Effector memory CD8-positive, alpha-beta T cell (primary cell): ENCODE measurements at regions not wholly inside any gene's neighbourhood (a gene's known extent, or its start where the extent isn't known, plus 50 kb on each side); places are given as distances from the start of the nearest gene placed in this dataset.
"Not testable (repeated sequence)": the region's sequence is repeated elsewhere in the genome, so short reads cannot be mapped to it uniquely, and the experiment has no call there.

Source experiments
- ATAC-seq: fragments of 150-1000 bp; cut with Tn5 transposase; replicated peaks from 2 replicates; pipeline ENCODE4 v1.10.0; 2021; ENCODE audit warnings: mild to moderate bottlenecking, moderate library complexity
- DNase-seq, 3 experiments: peaks; one replicate each; pipeline ENCODE4 v3.0.0; 2021
- H3K27ac Mint-ChIP-seq, 2 donors: one replicate each; pipeline ENCODE4 v1.8.0; 2022; ENCODE audit warnings: mild to moderate bottlenecking in 2 of 2, mixed read lengths in 2 of 2, moderate library complexity in 2 of 2
- H3K27me3 Mint-ChIP-seq, 2 donors: one replicate each; pipeline ENCODE4 v1.8.0; 2022; ENCODE audit warnings: mixed read lengths in 2 of 2
- H3K36me3 Mint-ChIP-seq: one replicate; pipeline ENCODE4 v1.8.0; 2022; ENCODE audit warnings: mild to moderate bottlenecking, moderate library complexity, mixed read lengths; ENCODE audit not compliant: insufficient read depth
- H3K4me1 Mint-ChIP-seq, 2 donors: one replicate each; pipeline ENCODE4 v1.8.0; 2022; ENCODE audit warnings: low read depth in 2 of 2, mixed read lengths in 2 of 2
- H3K4me3 Mint-ChIP-seq, 2 donors: one replicate each; pipeline ENCODE4 v1.8.0; 2022; ENCODE audit warnings: mild to moderate bottlenecking in 2 of 2, mixed read lengths in 2 of 2, moderate library complexity in 2 of 2
- H3K9me3 Mint-ChIP-seq, 2 donors: one replicate each; pipeline ENCODE4 v1.8.0; 2022; ENCODE audit warnings: mixed read lengths in 2 of 2

- DNase-seq (no peak), ATAC-seq (no peak)
- Mint-ChIP-seq H3K36me3 (no peaks in the 10 kb centered on the region), H3K9me3 (no peaks in the 10 kb centered on the region), H3K4me3 (no peak overlapping the region), H3K27ac (no peak overlapping the region), H3K27me3 (peaks cover 16 to 48% of the 10 kb centered on the region in 2 donors), H3K4me1 (no peaks in the 10 kb centered on the region)
Measured at GRCh38 chr4:128682942-128683666, 126.4 kb upstream of the JADE1 start.

GRCh38 chr4:128676095-128676494 is 133.4 kb upstream of the JADE1 start:
- H3K4me3 Mint-ChIP-seq: no peak overlapping the region

GRCh38 chr4:128675083-128675482 is 134.4 kb upstream of the JADE1 start:
- H3K4me3 Mint-ChIP-seq: no peak overlapping the region
- no peak for ATAC-seq

More at GRCh38 chr4:128676095-128676494, 133.4 kb upstream of the JADE1 start:
- ATAC-seq (no peak), DNase-seq (no peak)
- Mint-ChIP-seq H3K27me3 (peaks cover 0 to 8% of the 10 kb centered on the region in 2 donors), H3K4me1 (no peaks in the 10 kb centered on the region), H3K9me3 (no peaks in the 10 kb centered on the region), H3K27ac (no peak overlapping the region), H3K36me3 (no peaks in the 10 kb centered on the region)

GRCh38 chr4:128673159-128673558 is 136.3 kb upstream of the JADE1 start:
- not testable (repeated sequence) for H3K27ac Mint-ChIP-seq, DNase-seq, ATAC-seq, H3K9me3 Mint-ChIP-seq, H3K4me1 Mint-ChIP-seq, H3K36me3 Mint-ChIP-seq
- Mint-ChIP-seq H3K27me3 (peaks cover 0 to 19% of the 10 kb centered on the region in 2 donors), H3K4me3 (peak overlapping the region in 1 of 2 donors; percentile 51)

More at GRCh38 chr4:128675083-128675482, 134.4 kb upstream of the JADE1 start:
- Mint-ChIP-seq H3K27me3 (peaks cover 0 to 16% of the 10 kb centered on the region in 2 donors), H3K27ac (no peak overlapping the region), H3K9me3 (no peaks in the 10 kb centered on the region), H3K4me1 (no peaks in the 10 kb centered on the region), H3K36me3 (no peaks in the 10 kb centered on the region)
- DNase-seq: no peak

DNA sequence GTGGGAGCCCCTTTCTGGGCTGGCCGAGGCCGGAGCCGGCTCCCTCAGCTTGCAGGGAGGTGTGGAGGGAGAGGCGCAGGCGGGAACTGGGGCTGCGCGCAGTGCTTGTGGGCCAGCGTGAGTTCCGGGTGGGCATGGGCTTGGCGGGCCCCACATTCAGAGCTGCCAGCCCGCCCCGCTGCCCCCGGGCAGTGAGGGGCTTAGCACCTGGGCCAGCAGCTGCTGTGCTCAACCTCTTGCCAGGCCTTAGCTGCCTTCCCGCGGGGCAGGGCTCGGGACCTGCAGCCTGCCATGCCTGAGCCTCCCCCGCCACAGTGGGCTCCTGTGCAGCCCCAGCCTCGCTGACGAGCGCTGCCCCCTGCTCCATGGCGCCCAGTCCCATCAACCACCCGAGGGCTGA is 136.9 kb upstream of the JADE1 start:
- not testable (repeated sequence) for H3K4me1 Mint-ChIP-seq, H3K4me3 Mint-ChIP-seq, DNase-seq

GRCh38 chr4:128670513-128670912 is 139.0 kb upstream of the JADE1 start:
- H3K4me1 Mint-ChIP-seq: no peaks in the 10 kb centered on the region
- DNase-seq (no peak), ATAC-seq (no peak)
- H3K27ac Mint-ChIP-seq: no peak overlapping the region
- H3K4me3 Mint-ChIP-seq: no peak overlapping the region
- H3K36me3 Mint-ChIP-seq: no peaks in the 10 kb centered on the region
- no peaks in the 10 kb centered on the region for H3K9me3 Mint-ChIP-seq
- H3K27me3 Mint-ChIP-seq: peaks cover 0 to 19% of the 10 kb centered on the region in 2 donors

More for the DNA sequence above, 136.9 kb upstream of the JADE1 start:
- not testable (repeated sequence) for H3K36me3 Mint-ChIP-seq, H3K27ac Mint-ChIP-seq, ATAC-seq, H3K9me3 Mint-ChIP-seq
- peaks cover 0 to 19% of the 10 kb centered on the region in 2 donors for H3K27me3 Mint-ChIP-seq

DNA sequence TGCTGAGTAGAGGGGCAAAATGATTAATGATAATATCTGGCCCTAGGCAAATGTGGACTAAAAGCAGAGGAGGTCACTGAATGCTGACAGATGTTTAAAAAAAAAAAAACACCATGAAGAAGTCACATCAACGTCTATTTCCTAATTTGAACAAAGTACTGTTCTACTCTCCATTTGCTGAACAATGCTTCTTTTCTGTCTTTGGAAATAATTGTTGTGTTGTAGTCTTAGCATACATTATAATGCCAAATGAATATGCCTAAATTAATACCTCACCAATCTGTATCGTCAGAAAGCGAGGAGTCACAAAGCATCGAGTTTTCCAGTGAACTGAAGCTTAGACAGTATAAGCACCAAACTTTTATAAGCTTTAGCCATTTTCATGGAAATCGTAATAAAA is 140.9 kb upstream of the JADE1 start:
- Mint-ChIP-seq H3K36me3 (no peaks in the 10 kb centered on the region), H3K4me1 (no peaks in the 10 kb centered on the region), H3K27ac (no peak overlapping the region), H3K27me3 (peaks cover 0 to 10% of the 10 kb centered on the region in 2 donors), H3K4me3 (no peak overlapping the region), H3K9me3 (no peaks in the 10 kb centered on the region)
- no peak for ATAC-seq
- no peak for DNase-seq

- no peaks in the 10 kb centered on the region for H3K36me3 Mint-ChIP-seq
- ATAC-seq (no peak), DNase-seq (no peak)
- no peak overlapping the region for H3K27ac Mint-ChIP-seq
- H3K9me3 Mint-ChIP-seq: no peaks in the 10 kb centered on the region
- no peak overlapping the region for H3K4me3 Mint-ChIP-seq
- peaks cover 0 to 7% of the 10 kb centered on the region in 2 donors for H3K27me3 Mint-ChIP-seq
- peaks cover 0 to 2% of the 10 kb centered on the region in 2 donors for H3K4me1 Mint-ChIP-seq
Measured at GRCh38 chr4:128665514-128665913, 144.0 kb upstream of the JADE1 start.

DNA sequence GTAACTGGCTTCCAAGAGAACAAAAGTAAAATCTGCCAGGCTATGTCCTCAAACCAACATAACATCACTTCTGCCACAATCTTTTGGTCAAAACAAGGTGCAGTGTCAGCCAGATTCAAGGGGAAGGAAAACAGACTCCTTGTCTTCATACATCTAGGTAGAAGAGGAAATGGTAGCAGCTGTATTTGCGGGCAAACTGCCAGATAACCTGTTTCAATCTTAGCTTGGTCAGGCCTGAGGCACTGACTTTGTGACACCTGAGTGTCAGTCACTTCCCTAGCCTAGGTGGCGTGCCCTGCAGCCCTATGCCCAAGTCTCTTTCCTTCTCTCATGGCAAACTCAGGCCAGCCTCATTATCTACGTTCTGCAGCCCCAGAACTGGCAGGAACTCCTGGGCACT is 146.2 kb upstream of the JADE1 start:
- H3K27me3 Mint-ChIP-seq: no peaks in the 10 kb centered on the region
- ATAC-seq: peak; percentile 37

DNA sequence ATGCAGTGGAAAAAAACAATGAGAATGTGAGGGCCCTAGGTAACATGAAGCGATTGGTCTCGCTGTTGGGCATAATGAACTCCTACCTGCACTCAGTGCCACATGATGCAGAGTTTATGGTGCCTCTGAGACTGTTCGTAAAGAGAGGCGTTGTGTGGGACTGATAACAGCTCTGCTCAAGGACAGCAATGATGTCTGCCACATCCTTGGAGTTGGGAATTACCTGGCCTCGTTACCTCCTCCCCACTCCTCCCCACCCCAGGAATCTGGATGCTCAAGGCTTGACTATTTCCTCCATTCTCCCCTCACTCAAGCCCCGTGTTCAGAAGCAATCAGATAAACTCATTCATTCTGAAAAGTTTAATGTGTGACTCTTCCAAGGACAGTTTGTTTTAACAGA is 148.0 kb upstream of the JADE1 start:
- no peak for DNase-seq
- ATAC-seq: no peak
- H3K4me1 Mint-ChIP-seq: peaks cover 2 to 11% of the 10 kb centered on the region in 2 donors
- H3K36me3 Mint-ChIP-seq: no peaks in the 10 kb centered on the region
- H3K4me3 Mint-ChIP-seq: no peak overlapping the region
- H3K9me3 Mint-ChIP-seq: no peaks in the 10 kb centered on the region
- H3K27me3 Mint-ChIP-seq: peaks cover 0 to 4% of the 10 kb centered on the region in 2 donors
- H3K27ac Mint-ChIP-seq: no peak overlapping the region

More for the DNA sequence above, 146.2 kb upstream of the JADE1 start:
- H3K9me3 Mint-ChIP-seq: no peaks in the 10 kb centered on the region
- peaks cover 2 to 3% of the 10 kb centered on the region in 2 donors for H3K4me1 Mint-ChIP-seq
- DNase-seq: peak in 1 of 3 experiments; percentile 6
- H3K4me3 Mint-ChIP-seq: no peak overlapping the region
- no peaks in the 10 kb centered on the region for H3K36me3 Mint-ChIP-seq
- no peak overlapping the region for H3K27ac Mint-ChIP-seq

GRCh38 chr4:128660361-128661215 is 148.9 kb upstream of the JADE1 start:
- ATAC-seq (no peak), DNase-seq (no peak)
- Mint-ChIP-seq H3K9me3 (no peaks in the 10 kb centered on the region), H3K27me3 (peaks cover 0 to 9% of the 10 kb centered on the region in 2 donors), H3K27ac (no peak overlapping the region), H3K4me1 (peaks cover 2 to 11% of the 10 kb centered on the region in 2 donors), H3K36me3 (no peaks in the 10 kb centered on the region), H3K4me3 (no peak overlapping the region)

DNA sequence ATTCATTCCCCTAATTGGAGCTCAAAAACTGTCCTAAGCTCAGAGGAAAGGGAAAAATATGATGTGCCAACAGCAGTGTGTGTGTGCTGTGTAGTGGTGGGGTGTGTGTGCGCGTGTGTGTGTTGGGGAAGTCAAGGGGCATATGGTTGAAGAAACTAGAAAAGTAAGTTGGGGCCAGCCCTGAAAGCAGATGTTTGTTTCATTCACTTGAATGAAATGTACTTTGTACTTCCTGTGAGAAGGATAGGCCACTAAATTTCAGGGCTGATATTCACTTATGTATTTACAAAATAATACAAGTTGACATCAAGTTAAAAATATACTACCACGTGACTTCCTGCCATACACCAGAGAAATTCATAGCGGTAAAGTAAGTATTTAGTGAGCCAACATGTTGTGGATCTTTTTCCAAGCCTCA is 151.3 kb upstream of the JADE1 start:
- no peak for ATAC-seq

GRCh38 chr4:128657638-128658037 is 151.9 kb upstream of the JADE1 start:
- ATAC-seq (no peak), DNase-seq (no peak)
- Mint-ChIP-seq H3K36me3 (no peaks in the 10 kb centered on the region), H3K4me1 (peaks cover 0 to 11% of the 10 kb centered on the region in 2 donors), H3K27me3 (peaks cover 0 to 9% of the 10 kb centered on the region in 2 donors), H3K9me3 (no peaks in the 10 kb centered on the region), H3K27ac (peak overlapping the region in 1 of 2 donors; percentile 5), H3K4me3 (peak overlapping the region in 1 of 2 donors; percentile 27)

More for the DNA sequence above, 151.3 kb upstream of the JADE1 start:
- peaks cover 0 to 11% of the 10 kb centered on the region in 2 donors for H3K4me1 Mint-ChIP-seq
- H3K9me3 Mint-ChIP-seq: no peaks in the 10 kb centered on the region
- H3K4me3 Mint-ChIP-seq: peak overlapping the region in 1 of 2 donors; percentile 29
- H3K36me3 Mint-ChIP-seq: no peaks in the 10 kb centered on the region
- H3K27me3 Mint-ChIP-seq: peaks cover 0 to 9% of the 10 kb centered on the region in 2 donors
- H3K27ac Mint-ChIP-seq: peak overlapping the region in 1 of 2 donors; percentile 5
- DNase-seq: no peak
